GM18499 (cell line): ENCODE measurements at regions not wholly inside any gene's neighbourhood (a gene's known extent, or its start where the extent isn't known, plus 50 kb on each side); places are given as distances from the start of the nearest gene placed in this dataset.
"Not testable (repeated sequence)": the region's sequence is repeated elsewhere in the genome, so short reads cannot be mapped to it uniquely, and the experiment has no call there.

Source experiments
- ATAC-seq: cut with Tn5 transposase; IDR thresholded peaks from one replicate; pipeline ENCODE4 v1.9.1; 2021; ENCODE audit warnings: moderate number of reproducible peaks; ENCODE audit not compliant: insufficient read depth, unreplicated experiment

DNA sequence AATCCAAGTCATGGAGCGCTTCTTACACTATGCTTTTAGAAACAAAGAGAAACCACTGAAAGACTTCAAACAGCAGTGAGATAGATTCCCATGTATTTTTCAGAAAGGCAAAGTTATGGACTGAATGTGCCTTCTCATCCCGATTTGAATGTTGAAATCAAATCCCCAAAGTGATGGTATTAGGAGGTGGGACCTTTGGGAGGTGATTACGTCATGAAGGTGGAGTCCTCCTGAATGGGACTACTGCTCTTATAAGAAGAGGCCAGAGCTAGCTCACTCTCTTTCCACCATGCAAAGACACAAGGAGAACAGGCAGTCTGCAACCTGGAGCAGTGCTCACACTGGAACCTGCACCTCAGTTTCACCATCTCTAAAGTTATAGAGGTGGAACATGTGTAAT is 1279.8 kb downstream of the GATA3 start:
- ATAC-seq, result no peak

DNA sequence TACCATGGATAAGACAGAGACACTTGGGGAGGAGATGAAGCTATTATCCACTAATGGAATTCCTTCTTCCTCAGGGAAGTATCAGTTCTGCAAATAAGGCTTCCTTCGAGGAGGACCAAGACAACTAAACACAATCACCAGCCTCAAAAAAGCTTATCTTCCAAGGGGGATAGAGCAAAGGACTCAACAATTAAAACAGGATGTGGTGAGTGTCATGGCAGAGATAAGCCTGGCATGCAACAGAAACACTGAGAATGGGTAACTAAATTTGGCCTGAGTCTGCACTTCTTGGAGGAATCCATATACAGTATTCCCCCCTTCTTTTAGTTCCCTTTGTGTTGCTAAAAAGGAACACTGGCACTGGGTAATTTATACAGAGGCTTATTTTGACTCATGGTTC is 1285.2 kb downstream of the GATA3 start:
- no peak for ATAC-seq

DNA sequence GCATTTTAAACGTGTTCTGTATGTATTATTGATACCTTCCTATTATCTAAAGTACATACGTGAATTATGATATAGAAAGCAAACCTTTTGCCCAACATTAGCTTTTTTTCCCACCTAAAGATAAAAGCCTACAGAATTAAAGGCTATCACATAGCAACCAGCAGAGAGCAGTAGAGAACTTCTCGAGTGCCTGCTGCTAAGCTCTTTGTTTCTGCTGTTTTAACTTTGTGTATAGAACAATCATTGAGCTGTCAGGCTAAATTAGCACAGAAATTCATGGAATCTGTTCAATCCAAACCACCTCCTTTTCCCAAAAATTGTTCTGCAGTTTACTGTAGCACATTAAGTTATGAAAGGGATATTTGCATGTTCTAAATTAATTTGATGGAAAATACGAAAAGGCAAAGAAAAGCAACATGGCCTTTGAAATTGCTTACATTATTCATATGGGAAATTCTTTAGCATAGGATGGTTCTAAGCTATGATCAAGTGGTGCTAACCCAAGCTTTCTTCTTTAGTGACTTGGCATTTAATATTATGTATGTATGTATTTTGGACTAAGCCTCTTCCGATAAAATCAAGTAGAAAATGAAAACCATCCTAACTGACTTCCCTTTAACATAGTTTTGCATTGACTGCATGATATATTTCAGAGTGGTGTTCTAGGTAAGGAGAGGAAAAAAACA is 1288.5 kb downstream of the GATA3 start:
- no peak for ATAC-seq

DNA sequence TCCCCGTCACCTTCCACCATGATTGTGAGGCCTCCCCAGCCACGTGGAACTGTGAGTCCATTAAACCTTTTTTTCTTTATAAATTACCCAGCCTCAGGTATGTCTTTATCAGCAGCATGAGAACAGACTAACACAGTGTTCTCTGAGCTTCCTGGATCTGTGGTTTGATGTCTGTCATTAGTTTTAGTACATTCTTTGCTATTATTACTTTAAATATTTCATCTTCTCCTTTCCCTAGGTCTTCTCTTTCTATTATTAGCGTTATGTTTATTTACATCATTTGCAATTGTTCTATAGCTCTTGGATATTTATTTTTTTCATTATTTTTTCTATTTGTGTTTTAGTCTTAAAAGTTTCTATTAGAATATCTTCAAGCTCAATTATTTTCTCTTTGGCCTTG is 1293.4 kb downstream of the GATA3 start:
- not testable (repeated sequence) for ATAC-seq

GRCh38 chr10:9357471-9357870 is 1303.0 kb downstream of the GATA3 start:
- ATAC-seq, result no peak

GRCh38 chr10:9362721-9363120 is 1308.2 kb downstream of the GATA3 start:
- no peak for ATAC-seq

DNA sequence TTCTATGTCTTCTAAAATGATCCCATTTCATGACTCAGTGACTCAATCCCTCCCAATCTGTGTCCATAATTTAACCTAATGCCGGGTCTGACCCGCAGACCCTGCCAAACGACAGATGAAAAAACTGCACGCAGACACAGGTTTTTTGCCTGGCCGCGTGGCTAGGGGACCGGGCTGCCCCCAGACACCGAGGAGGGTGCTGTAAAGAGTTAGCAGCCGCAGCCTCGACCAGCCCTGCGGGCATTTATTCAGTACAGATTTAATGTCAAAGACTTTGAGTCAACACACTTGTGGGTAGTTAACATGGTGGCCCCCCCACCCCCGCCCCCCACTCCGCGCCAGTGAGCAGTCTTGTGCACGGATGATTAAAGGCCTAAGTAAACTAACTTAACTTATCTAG is 1324.7 kb downstream of the GATA3 start:
- no peak for ATAC-seq

DNA sequence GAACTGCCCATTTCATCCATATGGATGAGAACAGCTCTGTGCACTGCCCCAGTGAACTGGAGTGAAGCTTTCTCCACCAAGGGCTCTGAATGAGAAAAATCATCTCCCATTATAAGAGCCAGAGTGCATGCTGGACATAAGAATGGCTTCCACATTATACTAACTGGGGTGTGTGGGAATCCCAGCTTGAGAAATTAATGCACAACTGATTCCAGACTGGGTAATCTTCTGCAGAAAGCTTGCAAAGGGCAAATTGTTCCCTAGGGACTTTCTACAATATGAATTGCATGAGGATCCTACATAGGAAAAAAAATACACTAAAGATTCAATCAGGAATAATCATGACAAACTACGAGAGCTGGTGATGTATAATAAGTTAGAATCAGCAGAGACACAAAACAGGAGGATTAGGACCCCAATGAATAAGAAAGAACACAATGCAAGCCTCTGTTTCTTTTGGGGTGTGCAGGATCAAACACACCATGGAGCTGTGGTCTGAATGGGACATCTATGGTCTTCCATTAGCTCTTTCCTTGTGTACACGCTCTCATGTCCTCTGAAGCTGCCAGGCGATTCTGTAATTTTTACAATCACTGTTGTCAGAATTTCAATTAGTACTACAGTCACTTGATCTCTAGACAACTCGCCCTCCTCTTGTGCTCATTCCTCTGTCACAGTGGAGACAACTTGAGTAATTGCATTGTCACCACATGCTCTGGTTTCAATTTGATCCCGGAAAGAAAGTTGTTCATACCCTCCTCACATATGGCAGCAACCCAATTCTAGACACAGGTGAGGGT is 1327.4 kb downstream of the GATA3 start:
- no peak for ATAC-seq

- no peak for ATAC-seq
Observed at GRCh38 chr10:9382533-9382866, 1328.0 kb downstream of the GATA3 start.

GRCh38 chr10:9390516-9390915 is 1336.0 kb downstream of the GATA3 start:
- ATAC-seq, result no peak

GRCh38 chr10:9399275-9399983 is 1344.9 kb downstream of the GATA3 start:
- ATAC-seq, result no peak

DNA sequence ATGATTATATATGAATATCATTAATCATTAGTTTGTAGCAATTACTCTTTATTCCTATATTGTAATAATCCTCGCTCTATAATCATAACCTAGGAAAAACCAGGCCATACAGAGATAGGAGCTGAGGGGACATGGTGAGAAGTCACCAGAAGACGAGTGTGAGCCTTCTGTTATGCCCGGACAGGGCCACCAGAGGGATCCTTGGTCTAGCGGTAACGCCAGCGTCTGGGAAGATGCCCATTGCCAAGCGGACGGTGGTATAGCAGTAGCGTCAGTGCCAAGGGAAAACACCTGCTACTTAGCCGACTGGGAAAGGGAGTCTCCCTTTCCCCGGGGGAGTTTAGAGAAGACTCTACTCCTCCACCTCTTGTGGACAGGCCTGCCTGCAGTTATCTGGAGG is 1347.6 kb downstream of the GATA3 start:
- not testable (repeated sequence) for ATAC-seq

DNA sequence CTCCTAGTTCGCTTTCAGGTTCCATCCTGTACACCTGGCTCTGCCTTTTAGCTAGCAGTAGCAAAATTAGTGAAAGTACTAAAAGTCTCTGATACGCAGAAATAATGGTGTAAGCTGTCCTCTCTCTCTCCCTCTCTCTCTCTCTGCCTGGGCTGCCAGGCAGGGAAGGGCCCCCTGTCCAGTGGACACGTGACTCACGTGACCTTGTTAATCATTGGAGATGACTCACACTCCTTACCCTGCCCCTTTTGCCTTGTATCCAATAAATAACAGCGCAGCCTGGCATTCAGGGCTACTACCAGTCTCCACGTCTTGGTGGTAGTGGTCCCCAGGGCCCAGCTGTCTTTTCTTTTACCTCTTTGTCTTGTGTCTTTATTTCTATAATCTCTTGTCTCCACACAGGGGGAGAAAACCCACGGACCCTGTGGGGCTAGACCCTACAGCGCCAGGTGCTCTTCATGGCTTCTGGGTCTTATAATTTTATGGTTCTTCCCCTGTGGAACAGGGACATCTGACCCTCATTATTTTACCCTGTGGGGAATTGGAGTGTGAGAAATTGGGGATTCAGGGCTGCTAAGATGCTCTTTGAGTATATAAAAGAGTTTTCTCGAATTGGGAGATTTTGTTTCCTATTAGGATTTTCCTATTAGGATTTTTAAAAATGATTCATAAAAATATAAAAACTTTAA is 1348.2 kb downstream of the GATA3 start:
- not testable (repeated sequence) for ATAC-seq

- not testable (repeated sequence) for ATAC-seq
Observed at GRCh38 chr10:9407201-9407600, 1352.7 kb downstream of the GATA3 start.

DNA sequence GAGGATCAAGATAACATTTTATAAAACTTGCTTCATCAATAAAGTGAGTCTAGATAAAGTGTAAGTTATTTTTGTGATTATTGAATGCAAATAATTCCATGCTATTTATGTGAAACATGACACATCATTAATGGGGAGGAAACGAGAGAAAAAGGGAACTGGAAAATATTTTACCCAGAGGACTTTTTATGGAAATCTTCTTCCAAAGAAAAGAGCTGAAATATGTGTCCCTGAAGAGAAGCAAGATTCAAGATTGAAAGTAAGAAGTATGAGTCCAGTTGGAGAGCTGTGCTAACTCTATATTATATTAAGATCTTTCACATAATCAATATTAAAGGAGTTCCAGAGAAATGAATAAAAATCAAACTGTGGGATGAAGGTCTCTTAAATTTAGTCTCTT is 1361.8 kb downstream of the GATA3 start:
- ATAC-seq, result no peak

GRCh38 chr10:9419757-9420156 is 1365.3 kb downstream of the GATA3 start:
- ATAC-seq, result no peak

- ATAC-seq, result no peak
Observed at GRCh38 chr10:9427209-9427608, 1372.7 kb downstream of the GATA3 start.

- no peak for ATAC-seq
Observed at GRCh38 chr10:9437131-9437530, 1382.6 kb downstream of the GATA3 start.

DNA sequence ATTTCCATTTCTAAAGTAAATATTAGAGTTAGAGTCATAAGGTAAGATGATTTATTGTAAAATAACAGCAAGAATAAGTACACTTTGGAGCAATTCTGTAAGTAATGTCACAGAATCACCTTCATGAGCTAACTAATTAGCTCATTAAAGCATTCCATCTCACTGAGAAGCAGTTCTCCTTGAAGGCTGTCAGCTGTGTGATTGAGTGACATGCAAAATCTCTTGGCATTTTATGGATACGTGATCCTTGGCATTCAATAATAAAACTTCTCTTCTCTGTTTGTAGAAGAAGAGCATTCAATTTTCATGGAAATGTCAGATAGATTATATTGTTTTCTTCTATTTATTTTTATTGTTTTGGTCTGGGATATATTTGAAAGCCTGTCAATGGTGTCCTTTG is 1389.3 kb downstream of the GATA3 start:
- ATAC-seq, result no peak

GRCh38 chr10:9449530-9449929 is 1395.0 kb downstream of the GATA3 start:
- no peak for ATAC-seq

GRCh38 chr10:9450801-9451200 is 1396.3 kb downstream of the GATA3 start:
- no peak for ATAC-seq
